ENCODE measurements at regions not wholly inside any gene's neighbourhood (a gene's known extent, or its start where the extent isn't known, plus 50 kb on each side); places are given as distances from the start of the nearest gene placed in this dataset.

GRCh38 chr22:44571566-44572413 is 73.8 kb upstream of the RTL6 start:
- TF ChIP-seq, protein P1, sequence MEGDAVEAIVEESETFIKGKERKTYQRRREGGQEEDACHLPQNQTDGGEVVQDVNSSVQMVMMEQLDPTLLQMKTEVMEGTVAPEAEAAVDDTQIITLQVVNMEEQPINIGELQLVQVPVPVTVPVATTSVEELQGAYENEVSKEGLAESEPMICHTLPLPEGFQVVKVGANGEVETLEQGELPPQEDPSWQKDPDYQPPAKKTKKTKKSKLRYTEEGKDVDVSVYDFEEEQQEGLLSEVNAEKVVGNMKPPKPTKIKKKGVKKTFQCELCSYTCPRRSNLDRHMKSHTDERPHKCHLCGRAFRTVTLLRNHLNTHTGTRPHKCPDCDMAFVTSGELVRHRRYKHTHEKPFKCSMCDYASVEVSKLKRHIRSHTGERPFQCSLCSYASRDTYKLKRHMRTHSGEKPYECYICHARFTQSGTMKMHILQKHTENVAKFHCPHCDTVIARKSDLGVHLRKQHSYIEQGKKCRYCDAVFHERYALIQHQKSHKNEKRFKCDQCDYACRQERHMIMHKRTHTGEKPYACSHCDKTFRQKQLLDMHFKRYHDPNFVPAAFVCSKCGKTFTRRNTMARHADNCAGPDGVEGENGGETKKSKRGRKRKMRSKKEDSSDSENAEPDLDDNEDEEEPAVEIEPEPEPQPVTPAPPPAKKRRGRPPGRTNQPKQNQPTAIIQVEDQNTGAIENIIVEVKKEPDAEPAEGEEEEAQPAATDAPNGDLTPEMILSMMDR (IDR thresholded peaks at IDR 0.05): no peak
- TF ChIP-seq EP300 (IDR thresholded peaks at IDR 0.05) (no peak), POLR2A (IDR thresholded peaks at IDR 0.05) (no peak)

All from tibial nerve (tissue), 4 donors.